ENCODE measurements at regions not wholly inside any gene's neighbourhood (a gene's known extent, or its start where the extent isn't known, plus 50 kb on each side); places are given as distances from the start of the nearest gene placed in this dataset.

DNA sequence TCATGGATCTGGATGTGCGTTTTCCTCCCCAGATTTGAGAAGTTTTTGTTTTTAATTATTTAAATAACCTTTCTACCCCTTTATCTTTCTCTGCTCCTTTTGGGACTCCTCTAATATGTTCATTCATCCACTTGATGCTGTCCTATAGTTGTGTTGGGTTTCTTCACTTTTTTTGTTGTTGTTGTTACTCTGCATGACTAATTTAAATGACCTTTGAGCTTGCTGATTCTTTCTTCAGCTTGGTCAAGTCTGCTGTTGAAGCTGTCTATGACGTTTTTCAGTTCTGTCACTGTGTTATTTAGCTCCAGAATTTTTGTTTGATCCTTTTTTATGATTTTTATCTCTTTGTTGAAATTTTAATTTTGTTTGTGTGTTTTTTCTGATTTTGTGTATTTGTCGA is 463.6 kb upstream of the ALCAM start:
- CTCF ChIA-PET, result no interaction called here
- TF ChIP-seq, protein P1, sequence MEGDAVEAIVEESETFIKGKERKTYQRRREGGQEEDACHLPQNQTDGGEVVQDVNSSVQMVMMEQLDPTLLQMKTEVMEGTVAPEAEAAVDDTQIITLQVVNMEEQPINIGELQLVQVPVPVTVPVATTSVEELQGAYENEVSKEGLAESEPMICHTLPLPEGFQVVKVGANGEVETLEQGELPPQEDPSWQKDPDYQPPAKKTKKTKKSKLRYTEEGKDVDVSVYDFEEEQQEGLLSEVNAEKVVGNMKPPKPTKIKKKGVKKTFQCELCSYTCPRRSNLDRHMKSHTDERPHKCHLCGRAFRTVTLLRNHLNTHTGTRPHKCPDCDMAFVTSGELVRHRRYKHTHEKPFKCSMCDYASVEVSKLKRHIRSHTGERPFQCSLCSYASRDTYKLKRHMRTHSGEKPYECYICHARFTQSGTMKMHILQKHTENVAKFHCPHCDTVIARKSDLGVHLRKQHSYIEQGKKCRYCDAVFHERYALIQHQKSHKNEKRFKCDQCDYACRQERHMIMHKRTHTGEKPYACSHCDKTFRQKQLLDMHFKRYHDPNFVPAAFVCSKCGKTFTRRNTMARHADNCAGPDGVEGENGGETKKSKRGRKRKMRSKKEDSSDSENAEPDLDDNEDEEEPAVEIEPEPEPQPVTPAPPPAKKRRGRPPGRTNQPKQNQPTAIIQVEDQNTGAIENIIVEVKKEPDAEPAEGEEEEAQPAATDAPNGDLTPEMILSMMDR (IDR thresholded peaks at IDR 0.05), result no peak

GRCh38 chr3:104906001-104906639 is 460.6 kb upstream of the ALCAM start:
- H3K9me3 Mint-ChIP-seq, result peaks cover 4% of the 10 kb centered on the region
- H3K4me3 Mint-ChIP-seq, result no peak overlapping the region
- intact Hi-C loops (cut with DNase I, micrococcal nuclease), result no loop called here
- H3K4me1 Mint-ChIP-seq (ENCODE audit: low read depth), result no peaks in the 10 kb centered on the region
- DNase-seq (no peak), ATAC-seq (ENCODE audit: poor library complexity) (no peak)
- no peaks in the 10 kb centered on the region for H3K4me1 ChIP-seq (ENCODE audit: insufficient read depth, low read length)
- H3K27ac ChIP-seq (ENCODE audit: low read depth in 1 of 2, low read length in 2 of 2), result no peak overlapping the region
- TF ChIP-seq, protein P1 (IDR thresholded peaks at IDR 0.05), result no peak
- H3K36me3 ChIP-seq (ENCODE audit: insufficient read depth, low read length), result no peaks in the 10 kb centered on the region
- POLR2A ChIA-PET, result no interaction called here
- H3K27ac Mint-ChIP-seq, result no peak overlapping the region
- H3K36me3 Mint-ChIP-seq (ENCODE audit: low read depth), result no peaks in the 10 kb centered on the region
- no peaks in the 10 kb centered on the region for H3K27me3 Mint-ChIP-seq
- H3K9me3 ChIP-seq (ENCODE audit: control insufficient read depth in 1 of 2, insufficient read depth in 1 of 2, low read length in 2 of 2), result peaks cover 0 to 16% of the 10 kb centered on the region in 2 experiments
- CTCF ChIA-PET, result no interaction called here
- H3K27me3 ChIP-seq (ENCODE audit: control insufficient read depth in 1 of 2, insufficient read depth in 2 of 2, low read length in 2 of 2), result no peaks in the 10 kb centered on the region
- no peak overlapping the region for H3K4me3 ChIP-seq (ENCODE audit: low read length)

More for the DNA sequence above, 463.6 kb upstream of the ALCAM start:
- Histone ChIP-seq H3K4me3 (ENCODE audit: low read length) (no peak overlapping the region), H3K27ac (ENCODE audit: low read depth in 1 of 2, low read length in 2 of 2) (no peak overlapping the region), H3K9me3 (ENCODE audit: control insufficient read depth in 1 of 2, insufficient read depth in 1 of 2, low read length in 2 of 2) (peaks cover 0 to 16% of the 10 kb centered on the region in 2 experiments), H3K4me1 (ENCODE audit: insufficient read depth, low read length) (no peaks in the 10 kb centered on the region), H3K36me3 (ENCODE audit: insufficient read depth, low read length) (no peaks in the 10 kb centered on the region), H3K27me3 (ENCODE audit: control insufficient read depth in 1 of 2, insufficient read depth in 2 of 2, low read length in 2 of 2) (no peaks in the 10 kb centered on the region)
- no peak for DNase-seq
- Mint-ChIP-seq H3K9me3 (peaks cover 7% of the 10 kb centered on the region), H3K4me3 (no peak overlapping the region), H3K4me1 (ENCODE audit: low read depth) (no peaks in the 10 kb centered on the region), H3K27me3 (no peaks in the 10 kb centered on the region), H3K36me3 (ENCODE audit: low read depth) (no peaks in the 10 kb centered on the region), H3K27ac (no peak overlapping the region)
- ATAC-seq (ENCODE audit: poor library complexity), result no peak
- intact Hi-C loops (cut with DNase I, micrococcal nuclease), result no loop called here
- POLR2A ChIA-PET, result no interaction called here

DNA sequence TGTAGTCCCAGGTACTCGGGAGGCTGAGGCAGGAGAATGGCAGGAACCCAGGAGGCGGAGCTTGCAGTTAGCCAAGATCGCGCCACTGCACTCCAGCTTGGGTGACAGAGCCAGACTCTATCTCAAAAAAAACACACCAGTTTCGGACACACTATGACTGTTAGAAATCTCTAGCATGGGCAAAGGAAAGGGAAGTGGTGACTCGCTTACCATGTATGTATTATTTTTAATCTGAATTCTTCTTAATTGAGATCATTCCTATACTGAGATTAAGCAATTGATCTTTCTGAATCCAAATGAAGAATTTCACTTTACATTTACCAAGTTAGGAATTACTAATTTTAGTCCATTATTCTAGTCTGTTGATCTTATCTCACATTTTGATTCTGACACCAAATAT is 459.2 kb upstream of the ALCAM start:
- Histone ChIP-seq H3K27me3 (ENCODE audit: control insufficient read depth in 1 of 2, insufficient read depth in 2 of 2, low read length in 2 of 2) (no peaks in the 10 kb centered on the region), H3K4me1 (ENCODE audit: insufficient read depth, low read length) (no peaks in the 10 kb centered on the region), H3K36me3 (ENCODE audit: insufficient read depth, low read length) (no peaks in the 10 kb centered on the region), H3K9me3 (ENCODE audit: control insufficient read depth in 1 of 2, insufficient read depth in 1 of 2, low read length in 2 of 2) (peaks cover 0 to 16% of the 10 kb centered on the region in 2 experiments), H3K4me3 (ENCODE audit: low read length) (no peak overlapping the region), H3K27ac (ENCODE audit: low read depth in 1 of 2, low read length in 2 of 2) (no peak overlapping the region)
- ATAC-seq (ENCODE audit: poor library complexity), result no peak
- no peak for DNase-seq
- H3K27me3 Mint-ChIP-seq, result no peaks in the 10 kb centered on the region
- CTCF ChIA-PET, result no interaction called here
- POLR2A ChIA-PET, result no interaction called here
- no peaks in the 10 kb centered on the region for H3K36me3 Mint-ChIP-seq (ENCODE audit: low read depth)
- no peak overlapping the region for H3K4me3 Mint-ChIP-seq
- H3K27ac Mint-ChIP-seq, result no peak overlapping the region
- intact Hi-C loops (cut with DNase I, micrococcal nuclease), result no loop called here
- H3K9me3 Mint-ChIP-seq, result peaks cover 4% of the 10 kb centered on the region
- TF ChIP-seq, protein P1 (IDR thresholded peaks at IDR 0.05), result no peak
- H3K4me1 Mint-ChIP-seq (ENCODE audit: low read depth), result no peaks in the 10 kb centered on the region
